GM23248 (cell line): ENCODE measurements at regions not wholly inside any gene's neighbourhood (a gene's known extent, or its start where the extent isn't known, plus 50 kb on each side); places are given as distances from the start of the nearest gene placed in this dataset.

Experiments
- EZH2 ChIP-seq: fragments of 200-600 bp; sonication (generic); IDR thresholded peaks from 2 replicates; pipeline ENCODE4 v1.6.1; 2018; ENCODE audit warnings: antibody characterized with exemption, mild to moderate bottlenecking; ENCODE audit not compliant: insufficient read depth, poor library complexity, severe bottlenecking
- EZH2phosphoT487 ChIP-seq: fragments of 200-600 bp; sonication (generic); IDR thresholded peaks from 2 replicates; pipeline ENCODE4 v1.6.1; 2018; ENCODE audit warnings: antibody characterized with exemption, moderate library complexity, mild to moderate bottlenecking, low read depth; ENCODE audit not compliant: insufficient read depth

DNA sequence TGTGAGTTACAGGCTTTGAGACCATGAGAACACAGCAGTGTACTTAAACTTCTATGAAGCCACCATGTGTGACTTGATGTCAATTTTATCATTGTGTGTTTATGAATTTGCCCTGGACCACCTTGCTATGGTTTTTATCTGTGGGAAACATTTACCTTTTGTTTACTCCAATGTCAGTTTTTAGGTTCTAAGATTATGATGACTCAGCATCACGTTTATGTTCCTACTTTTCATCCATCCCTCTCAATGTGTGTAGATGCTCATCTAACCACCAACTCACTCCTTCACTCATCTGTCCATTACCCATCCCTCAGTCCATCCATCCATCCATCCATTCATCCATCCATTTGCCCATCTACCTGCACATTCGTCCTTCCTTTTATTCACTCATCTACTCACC, 338.8 kb downstream of the MIAT start:
- TF ChIP-seq EZH2 (no peak), EZH2phosphoT487 (no peak)
